ENCODE measurements at regions not wholly inside any gene's neighbourhood (a gene's known extent, or its start where the extent isn't known, plus 50 kb on each side); places are given as distances from the start of the nearest gene placed in this dataset.

- Histone ChIP-seq H2BK15ac (replicated peaks; ENCODE audit: low read depth) (no peak overlapping the region), H2BK120ac (ENCODE audit: low read depth, low read length) (no peak overlapping the region), H4K5ac (ENCODE audit: low read length) (no peak overlapping the region), H2AK5ac (ENCODE audit: low read length) (no peak overlapping the region), H4K8ac (ENCODE audit: low read depth, low read length) (no peak overlapping the region), H3K79me2 (ENCODE audit: control insufficient read depth, insufficient read depth, low read length) (no peaks in the 10 kb centered on the region), H3K56ac (ENCODE audit: low read length) (no peak overlapping the region), H3K27ac (ENCODE audit: low read depth, low read length) (no peak overlapping the region), H3K4me2 (ENCODE audit: low read length) (no peak overlapping the region), H3K4me1 (ENCODE audit: control insufficient read depth, low read depth, low read length) (no peaks in the 10 kb centered on the region), H3K23ac (ENCODE audit: low read length) (no peak overlapping the region), H3K4me3 (ENCODE audit: low read length) (no peak overlapping the region), H3K4ac (ENCODE audit: low read depth, low read length) (no peak overlapping the region), H3K79me1 (ENCODE audit: low read length) (no peaks in the 10 kb centered on the region), H3K36me3 (ENCODE audit: control insufficient read depth, insufficient read depth, low read length) (no peaks in the 10 kb centered on the region), H3K9ac (ENCODE audit: low read length) (no peak overlapping the region), H3K18ac (ENCODE audit: low read length) (no peak overlapping the region), H3K27me3 (ENCODE audit: insufficient read depth, low read length, poor library complexity) (no peaks in the 10 kb centered on the region), H2BK5ac (ENCODE audit: low read length) (no peak overlapping the region)
- no peak for DNase-seq
- WGBS (ENCODE audit: extremely low coverage, insufficient coverage, low lambda C conversion rate): no CpG with 5 or more reads among the region's 4 CpGs
Observed at GRCh38 chr3:117282566-117282965, 573.0 kb downstream of the TUSC7 start.

- no peak overlapping the region for H3K56ac ChIP-seq (ENCODE audit: low read length)
- no peak overlapping the region for H3K4me3 ChIP-seq (ENCODE audit: low read length)
- H3K18ac ChIP-seq (ENCODE audit: low read length): no peak overlapping the region
- H3K4ac ChIP-seq (ENCODE audit: low read depth, low read length): no peak overlapping the region
- no peaks in the 10 kb centered on the region for H3K36me3 ChIP-seq (ENCODE audit: control insufficient read depth, insufficient read depth, low read length)
- no peak overlapping the region for H2AK5ac ChIP-seq (ENCODE audit: low read length)
- H3K27ac ChIP-seq (ENCODE audit: low read depth, low read length): no peak overlapping the region
- no peaks in the 10 kb centered on the region for H3K79me2 ChIP-seq (ENCODE audit: control insufficient read depth, insufficient read depth, low read length)
- H4K8ac ChIP-seq (ENCODE audit: low read depth, low read length): no peak overlapping the region
- no peak overlapping the region for H3K9ac ChIP-seq (ENCODE audit: low read length)
- no peak overlapping the region for H3K4me2 ChIP-seq (ENCODE audit: low read length)
- H4K5ac ChIP-seq (ENCODE audit: low read length): no peak overlapping the region
- H2BK15ac ChIP-seq (replicated peaks; ENCODE audit: low read depth): no peak overlapping the region
- no peak overlapping the region for H3K23ac ChIP-seq (ENCODE audit: low read length)
- H3K27me3 ChIP-seq (ENCODE audit: insufficient read depth, low read length, poor library complexity): no peaks in the 10 kb centered on the region
- H2BK120ac ChIP-seq (ENCODE audit: low read depth, low read length): no peak overlapping the region
- no peak overlapping the region for H2BK5ac ChIP-seq (ENCODE audit: low read length)
- DNase-seq: no peak
- no peaks in the 10 kb centered on the region for H3K79me1 ChIP-seq (ENCODE audit: low read length)
- no peaks in the 10 kb centered on the region for H3K4me1 ChIP-seq (ENCODE audit: control insufficient read depth, low read depth, low read length)
- no CpG with 5 or more reads among the region's 4 CpGs for WGBS (ENCODE audit: extremely low coverage, insufficient coverage, low lambda C conversion rate)
Observed at GRCh38 chr3:117285737-117286136, 576.2 kb downstream of the TUSC7 start.

- Histone ChIP-seq H3K23ac (ENCODE audit: low read length) (no peak overlapping the region), H3K4me1 (ENCODE audit: control insufficient read depth, low read depth, low read length) (no peaks in the 10 kb centered on the region), H4K8ac (ENCODE audit: low read depth, low read length) (no peak overlapping the region), H3K4ac (ENCODE audit: low read depth, low read length) (no peak overlapping the region), H3K79me2 (ENCODE audit: control insufficient read depth, insufficient read depth, low read length) (no peaks in the 10 kb centered on the region), H2BK120ac (ENCODE audit: low read depth, low read length) (no peak overlapping the region), H4K5ac (ENCODE audit: low read length) (no peak overlapping the region), H3K27ac (ENCODE audit: low read depth, low read length) (no peak overlapping the region), H3K36me3 (ENCODE audit: control insufficient read depth, insufficient read depth, low read length) (no peaks in the 10 kb centered on the region), H2AK5ac (ENCODE audit: low read length) (no peak overlapping the region), H2BK5ac (ENCODE audit: low read length) (no peak overlapping the region), H3K9ac (ENCODE audit: low read length) (no peak overlapping the region), H3K4me3 (ENCODE audit: low read length) (no peak overlapping the region), H3K56ac (ENCODE audit: low read length) (no peak overlapping the region), H2BK15ac (replicated peaks; ENCODE audit: low read depth) (no peak overlapping the region), H3K4me2 (ENCODE audit: low read length) (no peak overlapping the region), H3K79me1 (ENCODE audit: low read length) (no peaks in the 10 kb centered on the region), H3K27me3 (ENCODE audit: insufficient read depth, low read length, poor library complexity) (no peaks in the 10 kb centered on the region), H3K18ac (ENCODE audit: low read length) (no peak overlapping the region)
- DNase-seq: no peak
Observed at GRCh38 chr3:117286488-117286887, 576.9 kb downstream of the TUSC7 start.

GRCh38 chr3:117287602-117288001, 578.0 kb downstream of the TUSC7 start:
- no peak overlapping the region for H4K8ac ChIP-seq (ENCODE audit: low read depth, low read length)
- no peak overlapping the region for H3K23ac ChIP-seq (ENCODE audit: low read length)
- H3K27me3 ChIP-seq (ENCODE audit: insufficient read depth, low read length, poor library complexity): no peaks in the 10 kb centered on the region
- no peak overlapping the region for H3K56ac ChIP-seq (ENCODE audit: low read length)
- no peak overlapping the region for H2AK5ac ChIP-seq (ENCODE audit: low read length)
- no peaks in the 10 kb centered on the region for H3K36me3 ChIP-seq (ENCODE audit: control insufficient read depth, insufficient read depth, low read length)
- H2BK15ac ChIP-seq (replicated peaks; ENCODE audit: low read depth): no peak overlapping the region
- no peaks in the 10 kb centered on the region for H3K79me2 ChIP-seq (ENCODE audit: control insufficient read depth, insufficient read depth, low read length)
- DNase-seq: no peak
- H2BK5ac ChIP-seq (ENCODE audit: low read length): no peak overlapping the region
- H3K4ac ChIP-seq (ENCODE audit: low read depth, low read length): no peak overlapping the region
- H3K4me1 ChIP-seq (ENCODE audit: control insufficient read depth, low read depth, low read length): no peaks in the 10 kb centered on the region
- no peak overlapping the region for H4K5ac ChIP-seq (ENCODE audit: low read length)
- no peak overlapping the region for H2BK120ac ChIP-seq (ENCODE audit: low read depth, low read length)
- no peak overlapping the region for H3K4me3 ChIP-seq (ENCODE audit: low read length)
- H3K18ac ChIP-seq (ENCODE audit: low read length): no peak overlapping the region
- no peak overlapping the region for H3K4me2 ChIP-seq (ENCODE audit: low read length)
- H3K79me1 ChIP-seq (ENCODE audit: low read length): no peaks in the 10 kb centered on the region
- no peak overlapping the region for H3K27ac ChIP-seq (ENCODE audit: low read depth, low read length)
- no CpG with 5 or more reads among the region's 4 CpGs for WGBS (ENCODE audit: extremely low coverage, insufficient coverage, low lambda C conversion rate)
- H3K9ac ChIP-seq (ENCODE audit: low read length): no peak overlapping the region

- Histone ChIP-seq H3K18ac (ENCODE audit: low read length) (no peak overlapping the region), H3K79me1 (ENCODE audit: low read length) (no peaks in the 10 kb centered on the region), H3K79me2 (ENCODE audit: control insufficient read depth, insufficient read depth, low read length) (no peaks in the 10 kb centered on the region), H2BK5ac (ENCODE audit: low read length) (no peak overlapping the region), H3K4me3 (ENCODE audit: low read length) (no peak overlapping the region), H2BK15ac (replicated peaks; ENCODE audit: low read depth) (no peak overlapping the region), H2BK120ac (ENCODE audit: low read depth, low read length) (no peak overlapping the region), H3K4me2 (ENCODE audit: low read length) (no peak overlapping the region), H3K27me3 (ENCODE audit: insufficient read depth, low read length, poor library complexity) (no peaks in the 10 kb centered on the region), H3K56ac (ENCODE audit: low read length) (no peak overlapping the region), H3K27ac (ENCODE audit: low read depth, low read length) (no peak overlapping the region), H3K23ac (ENCODE audit: low read length) (no peak overlapping the region), H2AK5ac (ENCODE audit: low read length) (no peak overlapping the region), H3K36me3 (ENCODE audit: control insufficient read depth, insufficient read depth, low read length) (no peaks in the 10 kb centered on the region), H3K4ac (ENCODE audit: low read depth, low read length) (no peak overlapping the region), H3K9ac (ENCODE audit: low read length) (no peak overlapping the region), H3K4me1 (ENCODE audit: control insufficient read depth, low read depth, low read length) (no peaks in the 10 kb centered on the region), H4K5ac (ENCODE audit: low read length) (no peak overlapping the region), H4K8ac (ENCODE audit: low read depth, low read length) (no peak overlapping the region)
- no peak for DNase-seq
- no CpG with 5 or more reads among the region's 1 CpG for WGBS (ENCODE audit: extremely low coverage, insufficient coverage, low lambda C conversion rate)
Observed at GRCh38 chr3:117291476-117291875, 581.9 kb downstream of the TUSC7 start.

- H3K4me1 ChIP-seq (ENCODE audit: control insufficient read depth, low read depth, low read length): no peaks in the 10 kb centered on the region
- no CpG with 5 or more reads among the region's 1 CpG for WGBS (ENCODE audit: extremely low coverage, insufficient coverage, low lambda C conversion rate)
- no peak overlapping the region for H2BK15ac ChIP-seq (replicated peaks; ENCODE audit: low read depth)
Observed at GRCh38 chr3:117297065-117297464, 587.5 kb downstream of the TUSC7 start.

More at GRCh38 chr3:117297065-117297464, 587.5 kb downstream of the TUSC7 start:
- no peak overlapping the region for H3K27ac ChIP-seq (ENCODE audit: low read depth, low read length)
- no peak overlapping the region for H3K4ac ChIP-seq (ENCODE audit: low read depth, low read length)
- no peaks in the 10 kb centered on the region for H3K79me1 ChIP-seq (ENCODE audit: low read length)
- no peak overlapping the region for H3K23ac ChIP-seq (ENCODE audit: low read length)
- no peak overlapping the region for H4K8ac ChIP-seq (ENCODE audit: low read depth, low read length)
- H3K18ac ChIP-seq (ENCODE audit: low read length): no peak overlapping the region
- no peak overlapping the region for H3K4me3 ChIP-seq (ENCODE audit: low read length)
- H3K4me2 ChIP-seq (ENCODE audit: low read length): no peak overlapping the region
- H2AK5ac ChIP-seq (ENCODE audit: low read length): no peak overlapping the region
- no peaks in the 10 kb centered on the region for H3K27me3 ChIP-seq (ENCODE audit: insufficient read depth, low read length, poor library complexity)
- H4K5ac ChIP-seq (ENCODE audit: low read length): no peak overlapping the region
- no peaks in the 10 kb centered on the region for H3K79me2 ChIP-seq (ENCODE audit: control insufficient read depth, insufficient read depth, low read length)
- H3K9ac ChIP-seq (ENCODE audit: low read length): no peak overlapping the region
- no peaks in the 10 kb centered on the region for H3K36me3 ChIP-seq (ENCODE audit: control insufficient read depth, insufficient read depth, low read length)
- H2BK120ac ChIP-seq (ENCODE audit: low read depth, low read length): no peak overlapping the region
- no peak overlapping the region for H3K56ac ChIP-seq (ENCODE audit: low read length)
- no peak overlapping the region for H2BK5ac ChIP-seq (ENCODE audit: low read length)
- no peak for DNase-seq

Measured in mesendoderm (in vitro differentiated cells).